Dendritic cell treated with granulocyte-macrophage colony-stimulating factor and Interleukin-4, amounts not matched to agents 40 ng/mL and 50 ng/mL, for 4 days (primary cell): ENCODE measurements at regions not wholly inside any gene's neighbourhood (a gene's known extent, or its start where the extent isn't known, plus 50 kb on each side); places are given as distances from the start of the nearest gene placed in this dataset.

ENCODE experiments used
- H3K27ac Mint-ChIP-seq: one replicate; pipeline ENCODE4 v1.8.0; 2022; ENCODE audit warnings: mild to moderate bottlenecking, mixed read lengths
- H3K27me3 Mint-ChIP-seq: one replicate; pipeline ENCODE4 v1.8.0; 2022; ENCODE audit warnings: mild to moderate bottlenecking, mixed read lengths
- H3K36me3 Mint-ChIP-seq: one replicate; pipeline ENCODE4 v1.8.0; 2022; ENCODE audit warnings: low read depth, mixed read lengths
- H3K4me1 Mint-ChIP-seq: one replicate; pipeline ENCODE4 v1.8.0; 2022; ENCODE audit warnings: low read depth, mixed read lengths
- H3K4me3 Mint-ChIP-seq: one replicate; pipeline ENCODE4 v1.8.0; 2022; ENCODE audit warnings: mild to moderate bottlenecking, moderate library complexity, mixed read lengths
- H3K9me3 Mint-ChIP-seq: one replicate; pipeline ENCODE4 v1.8.0; 2022; ENCODE audit warnings: mixed read lengths
- intact Hi-C: fragments of 100-400 bp; cut with micrococcal nuclease; formaldehyde crosslinking; loops from one replicate; pipeline ENCODE4 v1.15.0; 2022

GRCh38 chr4:173934933-173935620, 348.4 kb downstream of the FBXO8 start:
- Mint-ChIP-seq H3K27me3 (peaks cover 18% of the 10 kb centered on the region), H3K27ac (no peak overlapping the region), H3K9me3 (no peaks in the 10 kb centered on the region), H3K36me3 (no peaks in the 10 kb centered on the region), H3K4me1 (no peaks in the 10 kb centered on the region), H3K4me3 (no peak overlapping the region)
- intact Hi-C loops = no loop called here

- intact Hi-C loops = no loop called here
- no peak overlapping the region for H3K4me3 Mint-ChIP-seq
- H3K9me3 Mint-ChIP-seq = no peaks in the 10 kb centered on the region
- H3K36me3 Mint-ChIP-seq = no peaks in the 10 kb centered on the region
- H3K4me1 Mint-ChIP-seq = no peaks in the 10 kb centered on the region
- peaks cover 16% of the 10 kb centered on the region for H3K27me3 Mint-ChIP-seq
- no peak overlapping the region for H3K27ac Mint-ChIP-seq
Observed at GRCh38 chr4:173934201-173934600, 349.3 kb downstream of the FBXO8 start.

- no peak overlapping the region for H3K27ac Mint-ChIP-seq
- H3K36me3 Mint-ChIP-seq = no peaks in the 10 kb centered on the region
- H3K4me1 Mint-ChIP-seq = no peaks in the 10 kb centered on the region
- H3K27me3 Mint-ChIP-seq = peaks cover 20% of the 10 kb centered on the region
- no peaks in the 10 kb centered on the region for H3K9me3 Mint-ChIP-seq
- H3K4me3 Mint-ChIP-seq = no peak overlapping the region
- intact Hi-C loops = no loop called here
Observed at GRCh38 chr4:173932701-173933100, 350.8 kb downstream of the FBXO8 start.

DNA sequence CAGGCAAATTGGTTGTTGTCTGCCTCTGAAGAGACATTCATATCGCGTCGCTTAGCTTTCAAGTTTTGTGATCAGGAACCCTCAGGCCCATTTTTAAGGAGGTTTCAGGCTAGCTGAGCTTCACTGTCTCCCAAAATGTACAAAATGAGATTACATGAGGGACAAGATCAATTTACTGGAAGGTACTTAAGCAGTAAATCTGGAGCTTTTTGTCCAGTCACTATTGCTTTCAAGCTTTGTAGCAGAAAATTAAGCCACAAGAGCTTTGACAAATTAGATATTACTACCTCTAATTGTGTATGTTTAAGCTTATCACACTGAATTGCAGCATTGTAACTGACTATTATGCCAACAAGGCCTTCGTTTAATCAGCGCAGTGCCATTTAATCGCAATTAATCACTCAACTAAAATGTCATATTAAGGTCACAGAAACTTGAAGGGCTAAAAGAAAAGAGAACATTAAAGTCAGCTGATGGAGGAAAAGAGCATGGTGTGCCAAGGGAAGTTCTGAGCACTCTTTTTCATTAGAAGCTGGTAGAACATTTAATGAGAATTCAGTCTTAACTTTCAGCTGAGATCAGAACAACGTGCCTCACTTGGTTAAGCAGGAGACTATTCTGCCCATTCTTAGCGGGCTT, 353.0 kb downstream of the FBXO8 start:
- intact Hi-C loops = no loop called here
- H3K27ac Mint-ChIP-seq = no peak overlapping the region
- no peaks in the 10 kb centered on the region for H3K36me3 Mint-ChIP-seq
- H3K4me1 Mint-ChIP-seq = no peaks in the 10 kb centered on the region
- no peak overlapping the region for H3K4me3 Mint-ChIP-seq
- no peaks in the 10 kb centered on the region for H3K9me3 Mint-ChIP-seq
- peaks cover 8% of the 10 kb centered on the region for H3K27me3 Mint-ChIP-seq

- peaks cover 10% of the 10 kb centered on the region for H3K27me3 Mint-ChIP-seq
- H3K36me3 Mint-ChIP-seq = no peaks in the 10 kb centered on the region
- H3K9me3 Mint-ChIP-seq = no peaks in the 10 kb centered on the region
- no peak overlapping the region for H3K27ac Mint-ChIP-seq
- H3K4me1 Mint-ChIP-seq = no peaks in the 10 kb centered on the region
- intact Hi-C loops = no loop called here
- no peak overlapping the region for H3K4me3 Mint-ChIP-seq
Observed at GRCh38 chr4:173929921-173930320, 353.5 kb downstream of the FBXO8 start.

DNA sequence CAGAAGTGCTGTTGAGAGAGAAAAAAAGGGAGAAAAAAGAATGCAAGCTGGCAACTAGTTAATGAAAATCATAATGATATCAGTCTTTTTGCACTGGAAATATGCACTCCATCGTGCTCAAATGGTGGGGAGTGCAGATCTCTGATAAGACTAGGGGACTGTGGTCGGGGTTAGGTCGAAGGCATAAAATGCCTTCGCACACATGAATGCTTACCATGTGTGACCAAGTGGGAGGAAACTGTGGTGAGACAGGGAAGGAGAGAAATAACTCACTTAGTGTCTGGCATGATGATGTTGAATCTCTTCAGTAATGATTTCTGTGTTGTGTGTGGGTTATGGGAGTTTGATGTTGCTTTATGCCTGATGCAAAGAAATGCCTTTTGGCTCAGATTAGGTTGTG, 358.9 kb downstream of the FBXO8 start:
- intact Hi-C loops = no loop called here
- Mint-ChIP-seq H3K4me3 (no peak overlapping the region), H3K9me3 (no peaks in the 10 kb centered on the region), H3K27me3 (peaks cover 20% of the 10 kb centered on the region), H3K27ac (no peak overlapping the region), H3K36me3 (no peaks in the 10 kb centered on the region), H3K4me1 (peaks cover 6% of the 10 kb centered on the region)

DNA sequence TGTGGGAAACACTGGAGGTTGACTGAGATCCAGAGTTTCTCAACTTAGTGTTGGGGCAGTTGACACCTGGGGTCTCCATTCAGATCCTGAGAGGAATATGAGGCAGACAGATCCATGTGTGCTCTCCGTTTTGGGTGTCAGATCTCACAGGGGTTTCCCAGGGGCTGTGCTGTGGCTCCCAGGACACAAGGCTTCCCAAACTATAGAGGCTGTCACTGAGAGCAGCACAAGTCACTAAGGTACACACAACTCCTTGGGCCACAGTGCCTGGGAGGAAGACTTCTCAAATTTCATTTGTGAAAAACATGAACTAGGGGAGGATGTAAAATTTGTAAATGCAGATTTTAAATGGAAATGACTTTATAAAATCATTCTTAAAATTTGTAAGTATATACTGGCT, 363.6 kb downstream of the FBXO8 start:
- H3K9me3 Mint-ChIP-seq = no peaks in the 10 kb centered on the region
- no peak overlapping the region for H3K27ac Mint-ChIP-seq
- no peak overlapping the region for H3K4me3 Mint-ChIP-seq
- peaks cover 6% of the 10 kb centered on the region for H3K4me1 Mint-ChIP-seq
- intact Hi-C loops = no loop called here
- no peaks in the 10 kb centered on the region for H3K36me3 Mint-ChIP-seq
- peaks cover 19% of the 10 kb centered on the region for H3K27me3 Mint-ChIP-seq

GRCh38 chr4:173919196-173919595, 364.3 kb downstream of the FBXO8 start:
- intact Hi-C loops = no loop called here
- no peaks in the 10 kb centered on the region for H3K36me3 Mint-ChIP-seq
- no peaks in the 10 kb centered on the region for H3K9me3 Mint-ChIP-seq
- no peaks in the 10 kb centered on the region for H3K4me1 Mint-ChIP-seq
- H3K27me3 Mint-ChIP-seq = peaks cover 12% of the 10 kb centered on the region
- no peak overlapping the region for H3K4me3 Mint-ChIP-seq
- H3K27ac Mint-ChIP-seq = no peak overlapping the region

DNA sequence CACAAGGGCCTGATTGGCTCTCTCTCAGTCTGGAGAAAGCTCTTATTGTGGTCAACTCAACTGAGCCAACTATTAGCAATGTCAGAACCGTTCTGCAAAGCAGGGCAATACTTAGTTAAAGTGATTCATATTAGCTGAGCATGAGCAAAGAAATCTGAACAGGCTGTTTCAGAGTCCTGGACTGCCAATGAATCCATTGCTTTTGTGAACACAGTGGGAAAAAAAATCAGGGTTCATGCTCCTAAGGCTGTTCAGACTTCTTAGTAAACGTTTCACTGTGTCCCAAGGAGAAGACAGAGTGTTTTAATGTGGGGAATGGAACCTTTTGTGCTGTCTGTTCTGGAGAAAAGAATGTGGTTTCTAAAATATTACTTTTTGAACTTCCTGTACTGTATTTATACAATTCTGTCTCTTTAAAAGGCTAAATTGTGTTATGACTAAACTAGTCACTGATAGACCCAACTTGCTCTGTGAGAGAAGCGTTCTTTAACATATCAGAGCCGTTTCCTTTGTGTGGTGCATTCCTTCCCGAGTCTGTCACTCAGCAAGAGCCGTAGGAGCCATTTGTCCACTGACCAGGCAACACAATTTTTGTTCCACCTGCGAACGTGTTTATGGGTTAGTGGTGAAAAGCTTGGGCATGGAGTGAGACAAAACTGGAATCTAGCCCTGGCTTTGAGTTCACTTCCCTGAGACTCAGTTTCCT, 366.1 kb downstream of the FBXO8 start:
- intact Hi-C loops = no loop called here
- Mint-ChIP-seq H3K4me3 (no peak overlapping the region), H3K4me1 (no peaks in the 10 kb centered on the region), H3K27me3 (peaks cover 11% of the 10 kb centered on the region), H3K36me3 (no peaks in the 10 kb centered on the region), H3K27ac (no peak overlapping the region), H3K9me3 (no peaks in the 10 kb centered on the region)

- intact Hi-C loops = no loop called here
- Mint-ChIP-seq H3K27me3 (peaks cover 4% of the 10 kb centered on the region), H3K9me3 (no peaks in the 10 kb centered on the region), H3K4me3 (no peak overlapping the region), H3K27ac (no peak overlapping the region), H3K4me1 (peaks cover 27% of the 10 kb centered on the region), H3K36me3 (no peaks in the 10 kb centered on the region)
Observed at GRCh38 chr4:173913496-173913895, 370.0 kb downstream of the FBXO8 start.

GRCh38 chr4:173912384-173912783, 371.1 kb downstream of the FBXO8 start:
- intact Hi-C loops = no loop called here
- Mint-ChIP-seq H3K4me1 (peaks cover 32% of the 10 kb centered on the region), H3K4me3 (no peak overlapping the region), H3K36me3 (no peaks in the 10 kb centered on the region), H3K9me3 (no peaks in the 10 kb centered on the region), H3K27ac (no peak overlapping the region), H3K27me3 (no peaks in the 10 kb centered on the region)

DNA sequence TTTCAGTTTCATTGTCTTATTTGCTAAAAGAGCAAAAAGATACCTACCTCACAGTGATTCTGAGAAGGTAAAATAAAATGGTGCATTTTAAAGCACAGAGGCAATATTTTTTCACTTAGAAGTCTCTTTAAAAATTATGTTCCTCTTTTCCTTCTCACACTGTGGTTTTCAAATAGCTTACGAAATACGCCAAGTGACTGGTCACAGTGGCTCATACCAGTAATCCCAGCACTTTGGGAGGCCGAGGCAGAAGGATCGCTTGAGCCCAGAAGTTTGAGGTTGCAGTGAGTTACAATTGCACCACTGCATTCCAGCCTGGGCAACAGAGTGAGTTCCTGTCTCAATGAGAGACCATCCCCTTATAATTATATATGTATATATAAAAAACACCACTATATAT, 372.6 kb downstream of the FBXO8 start:
- no peaks in the 10 kb centered on the region for H3K36me3 Mint-ChIP-seq
- H3K4me3 Mint-ChIP-seq = no peak overlapping the region
- peaks cover 32% of the 10 kb centered on the region for H3K4me1 Mint-ChIP-seq
- intact Hi-C loops = no loop called here
- H3K27me3 Mint-ChIP-seq = no peaks in the 10 kb centered on the region
- no peak overlapping the region for H3K27ac Mint-ChIP-seq
- H3K9me3 Mint-ChIP-seq = no peaks in the 10 kb centered on the region

- Mint-ChIP-seq H3K27ac (peak overlapping the region; percentile 65), H3K9me3 (no peaks in the 10 kb centered on the region), H3K27me3 (no peaks in the 10 kb centered on the region), H3K4me3 (no peak overlapping the region), H3K36me3 (no peaks in the 10 kb centered on the region), H3K4me1 (peaks cover 32% of the 10 kb centered on the region)
- intact Hi-C loops = loop anchor here (10.0 kb wide), 1 partner anchor 306 kb away; no protein-coding TSS in a partner anchor
Observed at GRCh38 chr4:173909294-173909693, 374.2 kb downstream of the FBXO8 start.

- peaks cover 7% of the 10 kb centered on the region for H3K9me3 Mint-ChIP-seq
- no peaks in the 10 kb centered on the region for H3K36me3 Mint-ChIP-seq
- H3K27me3 Mint-ChIP-seq = peaks cover 19% of the 10 kb centered on the region
- H3K27ac Mint-ChIP-seq = no peak overlapping the region
- no peak overlapping the region for H3K4me3 Mint-ChIP-seq
- intact Hi-C loops = loop anchor here (10.0 kb wide), 1 partner anchor 315 kb away; no protein-coding TSS in a partner anchor
- H3K4me1 Mint-ChIP-seq = no peaks in the 10 kb centered on the region
Observed at GRCh38 chr4:173899813-173900212, 369.8 kb upstream of the HAND2 start.
